ENCODE measurements at regions not wholly inside any gene's neighbourhood (a gene's known extent, or its start where the extent isn't known, plus 50 kb on each side); places are given as distances from the start of the nearest gene placed in this dataset.
A peak's percentile ranks its signal among the peaks of the same experiment; 100 is the strongest.
"Not testable (repeated sequence)": the region's sequence is repeated elsewhere in the genome, so short reads cannot be mapped to it uniquely, and the experiment has no call there.

DNA sequence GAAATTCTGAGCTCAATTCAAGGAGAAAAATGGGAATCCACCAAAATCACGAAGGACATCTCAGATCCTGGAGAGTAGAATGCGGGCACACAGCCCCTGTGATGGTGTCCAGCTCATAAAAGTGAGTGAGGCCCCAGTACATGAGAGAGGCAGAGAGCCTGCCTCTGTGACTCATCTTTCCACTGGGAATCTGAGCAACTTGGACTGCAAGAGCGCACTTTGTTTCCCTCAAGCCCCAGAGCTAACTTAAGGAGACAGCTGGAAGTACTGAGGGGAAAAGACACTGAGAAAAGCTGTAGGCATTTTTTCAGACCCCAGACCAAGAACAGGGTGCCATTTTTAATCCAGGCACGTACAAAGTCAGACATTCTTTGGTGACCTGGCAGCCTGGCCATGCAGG lies 273.7 kb downstream of the C11orf87 start:
- Histone ChIP-seq H3K36me3 (ENCODE audit: control insufficient read depth in 2 of 2, insufficient read depth in 2 of 2, low read length in 1 of 2) (no peaks in the 10 kb centered on the region), H3K9me3 (ENCODE audit: control insufficient read depth in 2 of 2, insufficient read depth in 1 of 2, low read length in 1 of 2) (peaks cover 0 to 11% of the 10 kb centered on the region in 2 donors), H3K27ac (ENCODE audit: low read depth in 1 of 2, low read length in 1 of 2) (no peak overlapping the region), H3K27me3 (ENCODE audit: control insufficient read depth in 2 of 2, insufficient read depth in 1 of 2, low read length in 1 of 2) (no peaks in the 10 kb centered on the region), H3K4me3 (ENCODE audit: low read length in 2 of 2) (no peak overlapping the region), H3K4me1 (ENCODE audit: control insufficient read depth in 2 of 2, insufficient read depth in 2 of 2, low read length in 2 of 2) (no peaks in the 10 kb centered on the region)
- WGBS: 91% methylated on average over 4 of the region's 4 CpGs
- no peak for DNase-seq (ENCODE audit: low read depth in 6 of 9, low spot score in 9 of 9)

GRCh38 chr11:109696191-109696897 lies 274.4 kb downstream of the C11orf87 start:
- WGBS: 93% methylated on average over 3 of the region's 3 CpGs
- H3K36me3 ChIP-seq (ENCODE audit: control insufficient read depth in 2 of 2, insufficient read depth in 2 of 2, low read length in 1 of 2): no peaks in the 10 kb centered on the region
- H3K9me3 ChIP-seq (ENCODE audit: control insufficient read depth in 2 of 2, insufficient read depth in 1 of 2, low read length in 1 of 2): peaks cover 0 to 11% of the 10 kb centered on the region in 2 donors
- no peak overlapping the region for H3K4me3 ChIP-seq (ENCODE audit: low read length in 2 of 2)
- H3K27me3 ChIP-seq (ENCODE audit: control insufficient read depth in 2 of 2, insufficient read depth in 1 of 2, low read length in 1 of 2): no peaks in the 10 kb centered on the region
- no peaks in the 10 kb centered on the region for H3K4me1 ChIP-seq (ENCODE audit: control insufficient read depth in 2 of 2, insufficient read depth in 2 of 2, low read length in 2 of 2)
- DNase-seq (ENCODE audit: low read depth in 6 of 9, low spot score in 9 of 9): no peak
- no peak overlapping the region for H3K27ac ChIP-seq (ENCODE audit: low read depth in 1 of 2, low read length in 1 of 2)

DNA sequence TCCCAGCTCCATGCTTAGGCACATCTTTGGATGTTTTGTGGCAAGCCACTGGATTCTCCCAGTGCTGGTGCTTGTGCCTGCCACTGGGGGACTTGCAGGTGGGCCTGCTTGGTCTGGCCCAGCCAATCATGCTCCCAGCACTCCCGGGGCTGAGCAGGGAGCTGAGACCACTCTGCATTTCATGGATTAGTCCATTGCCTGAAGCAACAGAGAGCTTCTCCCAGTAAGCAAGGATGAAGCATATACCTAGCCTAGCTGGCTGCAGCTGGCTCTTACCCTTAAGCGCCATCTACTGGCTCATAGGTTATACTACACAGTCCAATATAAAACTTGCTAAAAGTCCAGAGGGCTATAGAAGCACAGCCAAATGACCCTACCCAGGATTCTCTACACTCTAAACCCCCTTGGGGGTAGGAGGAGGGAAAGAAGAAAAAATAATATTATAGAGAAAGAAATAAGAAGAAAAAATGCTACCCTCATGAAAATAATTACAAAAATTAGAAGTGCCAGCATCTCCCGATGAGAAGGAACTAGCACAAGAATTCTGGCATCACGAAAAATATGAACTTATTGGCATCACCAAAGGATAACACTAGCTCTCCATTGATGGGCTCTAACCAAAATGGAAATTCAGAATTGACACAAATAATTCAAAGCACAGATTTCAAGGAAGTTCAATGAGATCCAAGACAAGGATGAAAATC lies 275.3 kb downstream of the C11orf87 start:
- Histone ChIP-seq H3K9me3 (ENCODE audit: control insufficient read depth in 2 of 2, insufficient read depth in 1 of 2, low read length in 1 of 2) (peaks cover 0 to 11% of the 10 kb centered on the region in 2 donors), H3K27me3 (ENCODE audit: control insufficient read depth in 2 of 2, insufficient read depth in 1 of 2, low read length in 1 of 2) (no peaks in the 10 kb centered on the region), H3K4me3 (ENCODE audit: low read length in 2 of 2) (no peak overlapping the region), H3K4me1 (ENCODE audit: control insufficient read depth in 2 of 2, insufficient read depth in 2 of 2, low read length in 2 of 2) (no peaks in the 10 kb centered on the region), H3K36me3 (ENCODE audit: control insufficient read depth in 2 of 2, insufficient read depth in 2 of 2, low read length in 1 of 2) (no peaks in the 10 kb centered on the region), H3K27ac (ENCODE audit: low read depth in 1 of 2, low read length in 1 of 2) (no peak overlapping the region)
- DNase-seq (ENCODE audit: low read depth in 6 of 9, low spot score in 9 of 9): peak in 6 of 9 donors; percentile 3 to 31 (median 18)
- 66% methylated on average over 4 of the region's 4 CpGs for WGBS

- no peak for DNase-seq (ENCODE audit: low read depth in 6 of 9, low spot score in 9 of 9)
- peaks cover 0 to 7% of the 10 kb centered on the region in 2 donors for H3K9me3 ChIP-seq (ENCODE audit: control insufficient read depth in 2 of 2, insufficient read depth in 1 of 2, low read length in 1 of 2)
Observed at GRCh38 chr11:109698237-109698636, 276.2 kb downstream of the C11orf87 start.

DNA sequence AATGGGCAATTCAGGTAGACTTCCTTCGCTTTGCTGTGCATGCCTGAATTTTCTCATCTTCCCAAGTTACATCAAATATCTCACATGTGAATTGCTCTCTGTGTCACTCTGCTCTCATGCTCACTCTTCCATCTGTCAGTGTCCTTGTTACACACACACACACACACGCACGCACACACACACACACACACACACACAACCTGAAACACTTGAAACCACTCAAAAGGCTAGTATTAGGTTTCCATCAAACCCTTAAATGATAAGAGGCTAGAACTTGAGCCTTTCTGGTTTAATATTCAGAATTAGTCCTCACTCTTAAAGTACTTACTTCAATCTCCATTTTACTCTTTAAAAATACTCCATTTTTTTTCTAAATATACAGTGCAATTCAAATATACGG lies 282.4 kb downstream of the C11orf87 start:
- Histone ChIP-seq H3K4me3 (ENCODE audit: low read length in 2 of 2) (no peak overlapping the region), H3K36me3 (ENCODE audit: control insufficient read depth in 2 of 2, insufficient read depth in 2 of 2, low read length in 1 of 2) (no peaks in the 10 kb centered on the region), H3K9me3 (ENCODE audit: control insufficient read depth in 2 of 2, insufficient read depth in 1 of 2, low read length in 1 of 2) (no peaks in the 10 kb centered on the region), H3K27me3 (ENCODE audit: control insufficient read depth in 2 of 2, insufficient read depth in 1 of 2, low read length in 1 of 2) (no peaks in the 10 kb centered on the region), H3K4me1 (ENCODE audit: control insufficient read depth in 2 of 2, insufficient read depth in 2 of 2, low read length in 2 of 2) (no peaks in the 10 kb centered on the region), H3K27ac (ENCODE audit: low read depth in 1 of 2, low read length in 1 of 2) (no peak overlapping the region)
- DNase-seq (ENCODE audit: low read depth in 6 of 9, low spot score in 9 of 9): no peak
- WGBS: 94% methylated on average over 4 of the region's 4 CpGs

More at GRCh38 chr11:109698237-109698636, 276.2 kb downstream of the C11orf87 start:
- H3K27me3 ChIP-seq (ENCODE audit: control insufficient read depth in 2 of 2, insufficient read depth in 1 of 2, low read length in 1 of 2): no peaks in the 10 kb centered on the region
- no peaks in the 10 kb centered on the region for H3K4me1 ChIP-seq (ENCODE audit: control insufficient read depth in 2 of 2, insufficient read depth in 2 of 2, low read length in 2 of 2)
- H3K36me3 ChIP-seq (ENCODE audit: control insufficient read depth in 2 of 2, insufficient read depth in 2 of 2, low read length in 1 of 2): no peaks in the 10 kb centered on the region
- H3K4me3 ChIP-seq (ENCODE audit: low read length in 2 of 2): no peak overlapping the region
- H3K27ac ChIP-seq (ENCODE audit: low read depth in 1 of 2, low read length in 1 of 2): no peak overlapping the region

GRCh38 chr11:109706945-109707344 lies 285.0 kb downstream of the C11orf87 start:
- 89% methylated on average over 1 of the region's 1 CpG for WGBS
- H3K27me3 ChIP-seq (ENCODE audit: control insufficient read depth in 2 of 2, insufficient read depth in 1 of 2, low read length in 1 of 2): no peaks in the 10 kb centered on the region
- no peak overlapping the region for H3K4me3 ChIP-seq (ENCODE audit: low read length in 2 of 2)
- H3K9me3 ChIP-seq (ENCODE audit: control insufficient read depth in 2 of 2, insufficient read depth in 1 of 2, low read length in 1 of 2): no peaks in the 10 kb centered on the region
- H3K4me1 ChIP-seq (ENCODE audit: control insufficient read depth in 2 of 2, insufficient read depth in 2 of 2, low read length in 2 of 2): no peaks in the 10 kb centered on the region
- H3K27ac ChIP-seq (ENCODE audit: low read depth in 1 of 2, low read length in 1 of 2): no peak overlapping the region
- no peak for DNase-seq (ENCODE audit: low read depth in 6 of 9, low spot score in 9 of 9)
- H3K36me3 ChIP-seq (ENCODE audit: control insufficient read depth in 2 of 2, insufficient read depth in 2 of 2, low read length in 1 of 2): no peaks in the 10 kb centered on the region

DNA sequence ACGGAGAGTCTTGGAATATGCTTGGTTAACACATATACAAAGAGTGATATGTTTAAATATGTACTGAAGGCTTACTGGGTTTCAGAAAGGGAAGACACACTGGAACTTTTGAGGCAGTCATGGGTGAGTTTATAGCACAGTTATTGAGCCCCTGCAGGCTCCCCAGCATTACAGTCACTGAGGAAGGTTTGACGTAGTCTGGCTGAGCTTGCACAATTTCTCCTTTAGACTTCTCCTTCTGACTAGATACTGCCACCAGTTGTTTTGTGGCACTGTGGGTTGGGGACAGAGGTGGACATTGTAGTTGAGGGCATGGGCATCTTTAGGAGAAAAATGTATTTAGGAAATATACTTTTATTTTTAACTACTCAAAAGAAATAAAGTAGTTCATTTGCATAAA lies 285.4 kb downstream of the C11orf87 start:
- 81% methylated on average over 2 of the region's 2 CpGs for WGBS
- no peaks in the 10 kb centered on the region for H3K27me3 ChIP-seq (ENCODE audit: control insufficient read depth in 2 of 2, insufficient read depth in 1 of 2, low read length in 1 of 2)
- H3K4me3 ChIP-seq (ENCODE audit: low read length in 2 of 2): no peak overlapping the region
- no peak for DNase-seq (ENCODE audit: low read depth in 6 of 9, low spot score in 9 of 9)
- H3K9me3 ChIP-seq (ENCODE audit: control insufficient read depth in 2 of 2, insufficient read depth in 1 of 2, low read length in 1 of 2): no peaks in the 10 kb centered on the region
- H3K4me1 ChIP-seq (ENCODE audit: control insufficient read depth in 2 of 2, insufficient read depth in 2 of 2, low read length in 2 of 2): no peaks in the 10 kb centered on the region
- H3K36me3 ChIP-seq (ENCODE audit: control insufficient read depth in 2 of 2, insufficient read depth in 2 of 2, low read length in 1 of 2): no peaks in the 10 kb centered on the region
- H3K27ac ChIP-seq (ENCODE audit: low read depth in 1 of 2, low read length in 1 of 2): no peak overlapping the region

GRCh38 chr11:109708184-109708583 lies 286.2 kb downstream of the C11orf87 start:
- Histone ChIP-seq H3K4me3 (ENCODE audit: low read length in 2 of 2) (no peak overlapping the region), H3K27me3 (ENCODE audit: control insufficient read depth in 2 of 2, insufficient read depth in 1 of 2, low read length in 1 of 2) (no peaks in the 10 kb centered on the region), H3K9me3 (ENCODE audit: control insufficient read depth in 2 of 2, insufficient read depth in 1 of 2, low read length in 1 of 2) (no peaks in the 10 kb centered on the region), H3K27ac (ENCODE audit: low read depth in 1 of 2, low read length in 1 of 2) (no peak overlapping the region), H3K4me1 (ENCODE audit: control insufficient read depth in 2 of 2, insufficient read depth in 2 of 2, low read length in 2 of 2) (no peaks in the 10 kb centered on the region), H3K36me3 (ENCODE audit: control insufficient read depth in 2 of 2, insufficient read depth in 2 of 2, low read length in 1 of 2) (no peaks in the 10 kb centered on the region)
- 80% methylated on average over 1 of the region's 1 CpG for WGBS
- no peak for DNase-seq (ENCODE audit: low read depth in 6 of 9, low spot score in 9 of 9)

DNA sequence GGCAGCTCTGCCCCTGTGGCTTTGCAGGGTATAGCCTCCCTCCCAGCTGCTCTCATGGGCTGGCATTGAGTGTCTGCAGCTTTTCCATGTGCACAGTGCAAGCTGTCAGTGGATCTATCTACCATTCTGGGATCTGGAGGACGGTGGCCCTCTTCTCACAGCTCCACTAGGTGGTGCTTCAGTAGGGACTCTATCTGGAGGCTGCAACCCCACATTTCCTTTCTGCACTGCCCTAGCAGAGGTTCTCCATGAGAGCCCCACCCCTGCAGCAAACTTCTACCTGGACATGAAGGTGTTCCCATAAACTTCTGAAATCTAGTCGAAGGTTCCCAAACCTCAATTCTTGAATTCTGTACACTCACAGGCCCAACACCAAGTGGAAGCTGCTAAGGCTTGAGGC lies 292.5 kb downstream of the C11orf87 start:
- H3K4me1 ChIP-seq (ENCODE audit: control insufficient read depth in 2 of 2, insufficient read depth in 2 of 2, low read length in 2 of 2); H3K27me3 ChIP-seq (ENCODE audit: control insufficient read depth in 2 of 2, insufficient read depth in 1 of 2, low read length in 1 of 2); H3K9me3 ChIP-seq (ENCODE audit: control insufficient read depth in 2 of 2, insufficient read depth in 1 of 2, low read length in 1 of 2); H3K36me3 ChIP-seq (ENCODE audit: control insufficient read depth in 2 of 2, insufficient read depth in 2 of 2, low read length in 1 of 2); H3K4me3 ChIP-seq (ENCODE audit: low read length in 2 of 2); DNase-seq (ENCODE audit: low read depth in 6 of 9, low spot score in 9 of 9); H3K27ac ChIP-seq (ENCODE audit: low read depth in 1 of 2, low read length in 1 of 2): not testable (repeated sequence)
- WGBS: 96% methylated on average over 2 of the region's 2 CpGs

Data from thymus (tissue), 11 donors.